ENCODE measurements at regions not wholly inside any gene's neighbourhood (a gene's known extent, or its start where the extent isn't known, plus 50 kb on each side); places are given as distances from the start of the nearest gene placed in this dataset.

DNA sequence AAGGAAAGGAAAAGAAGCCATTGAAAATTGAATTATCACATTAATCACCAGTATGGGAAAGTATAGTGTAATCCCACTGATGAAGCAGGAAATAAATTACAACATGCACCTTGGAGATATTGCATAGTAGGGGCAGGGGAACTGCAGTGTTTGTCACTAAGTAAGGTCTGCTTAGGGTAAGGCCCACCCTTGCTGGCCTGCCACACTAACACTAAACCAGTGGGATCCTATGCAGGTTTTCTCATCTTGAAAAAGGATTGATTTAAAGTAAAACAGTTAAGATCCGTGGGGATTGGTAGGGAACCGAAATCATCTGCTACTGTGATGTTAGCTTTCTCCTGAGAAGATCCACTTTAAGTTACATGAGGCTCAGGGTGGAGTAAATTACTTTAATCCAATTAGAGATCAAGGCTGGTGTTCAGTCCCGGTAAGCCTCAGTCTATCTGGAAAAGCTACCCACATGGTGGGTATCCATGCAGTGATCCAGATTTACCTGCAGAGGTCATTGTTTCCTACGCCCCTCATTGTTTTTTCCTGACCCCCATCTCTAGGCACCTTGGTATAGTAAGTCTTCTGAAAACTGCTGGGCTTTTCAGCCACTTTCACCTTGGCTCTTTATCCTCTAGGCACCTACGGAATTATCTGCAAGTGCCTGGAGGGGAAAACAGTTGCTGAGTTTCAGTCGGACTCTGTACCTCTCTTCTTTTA is 1014.9 kb upstream of the ATXN8OS start:
- H3K27ac Mint-ChIP-seq, result no peak overlapping the region
- no peak overlapping the region for H3K4me3 Mint-ChIP-seq
- no peak for DNase-seq
- H3K9me3 Mint-ChIP-seq, result peaks cover 23% of the 10 kb centered on the region
- H3K27me3 Mint-ChIP-seq (ENCODE audit: insufficient read depth), result no peaks in the 10 kb centered on the region
- no peaks in the 10 kb centered on the region for H3K4me1 Mint-ChIP-seq (ENCODE audit: low read depth)
- TF ChIP-seq, protein P1, sequence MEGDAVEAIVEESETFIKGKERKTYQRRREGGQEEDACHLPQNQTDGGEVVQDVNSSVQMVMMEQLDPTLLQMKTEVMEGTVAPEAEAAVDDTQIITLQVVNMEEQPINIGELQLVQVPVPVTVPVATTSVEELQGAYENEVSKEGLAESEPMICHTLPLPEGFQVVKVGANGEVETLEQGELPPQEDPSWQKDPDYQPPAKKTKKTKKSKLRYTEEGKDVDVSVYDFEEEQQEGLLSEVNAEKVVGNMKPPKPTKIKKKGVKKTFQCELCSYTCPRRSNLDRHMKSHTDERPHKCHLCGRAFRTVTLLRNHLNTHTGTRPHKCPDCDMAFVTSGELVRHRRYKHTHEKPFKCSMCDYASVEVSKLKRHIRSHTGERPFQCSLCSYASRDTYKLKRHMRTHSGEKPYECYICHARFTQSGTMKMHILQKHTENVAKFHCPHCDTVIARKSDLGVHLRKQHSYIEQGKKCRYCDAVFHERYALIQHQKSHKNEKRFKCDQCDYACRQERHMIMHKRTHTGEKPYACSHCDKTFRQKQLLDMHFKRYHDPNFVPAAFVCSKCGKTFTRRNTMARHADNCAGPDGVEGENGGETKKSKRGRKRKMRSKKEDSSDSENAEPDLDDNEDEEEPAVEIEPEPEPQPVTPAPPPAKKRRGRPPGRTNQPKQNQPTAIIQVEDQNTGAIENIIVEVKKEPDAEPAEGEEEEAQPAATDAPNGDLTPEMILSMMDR (IDR thresholded peaks at IDR 0.05), result no peak
- H3K36me3 Mint-ChIP-seq (ENCODE audit: low read depth), result no peaks in the 10 kb centered on the region; the same call in 1 of the 2 replicates

DNA sequence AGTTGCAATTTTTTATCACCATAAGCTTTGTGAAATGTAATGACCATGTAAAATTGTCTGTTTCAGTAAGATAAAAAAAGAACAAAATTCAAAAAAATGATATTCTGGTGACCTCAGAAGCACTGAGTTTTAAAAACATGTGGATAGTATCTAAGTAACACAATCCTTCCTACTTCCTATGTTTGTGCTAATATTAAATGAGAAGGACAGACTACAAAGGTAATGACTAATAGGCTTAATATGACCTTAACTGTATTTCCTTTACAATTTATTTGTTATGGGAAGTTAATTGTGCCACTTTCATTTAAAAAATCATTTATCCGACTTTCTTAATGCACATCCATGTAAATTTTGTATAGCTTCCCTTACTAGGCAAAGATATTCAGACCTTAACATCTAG is 1030.4 kb upstream of the ATXN8OS start:
- H3K27me3 Mint-ChIP-seq (ENCODE audit: insufficient read depth), result no peaks in the 10 kb centered on the region
- H3K4me3 Mint-ChIP-seq, result no peak overlapping the region
- no peaks in the 10 kb centered on the region for H3K36me3 Mint-ChIP-seq (ENCODE audit: low read depth)
- peaks cover 32% of the 10 kb centered on the region for H3K9me3 Mint-ChIP-seq
- H3K4me1 Mint-ChIP-seq (ENCODE audit: low read depth), result no peaks in the 10 kb centered on the region
- DNase-seq, result no peak
- H3K27ac Mint-ChIP-seq, result no peak overlapping the region
- TF ChIP-seq, protein P1 (IDR thresholded peaks at IDR 0.05), result no peak

DNA sequence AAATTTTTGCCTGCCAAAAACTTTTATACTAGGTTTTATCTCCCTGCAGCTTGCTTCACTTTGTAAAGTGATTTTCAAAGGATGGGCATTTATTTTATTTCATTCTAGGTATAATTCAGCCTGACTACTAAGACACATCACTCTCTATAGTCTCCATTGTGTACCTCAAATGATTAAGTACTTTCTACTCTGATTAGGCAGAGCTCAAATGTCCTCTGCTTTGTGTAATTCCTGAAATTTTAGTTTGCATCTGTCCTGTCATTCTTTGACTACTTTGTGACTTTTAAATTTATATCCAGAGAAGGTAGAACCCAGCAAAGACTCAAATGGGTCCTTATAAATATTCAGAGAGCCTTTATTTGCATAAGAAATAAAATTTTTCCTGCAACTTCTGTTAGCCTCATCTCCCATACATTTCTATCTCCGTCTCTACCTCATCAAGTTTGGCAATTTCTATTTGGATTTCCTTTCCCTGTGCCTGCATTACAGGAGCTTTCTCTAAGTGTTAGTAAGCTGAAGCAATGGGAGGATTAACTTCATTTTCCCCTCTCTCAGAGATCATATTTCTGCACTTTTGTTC is 1038.0 kb upstream of the ATXN8OS start:
- Mint-ChIP-seq H3K9me3 (peaks cover 20% of the 10 kb centered on the region), H3K27ac (no peak overlapping the region), H3K4me3 (no peak overlapping the region), H3K4me1 (ENCODE audit: low read depth) (no peaks in the 10 kb centered on the region), H3K27me3 (ENCODE audit: insufficient read depth) (no peaks in the 10 kb centered on the region), H3K36me3 (ENCODE audit: low read depth) (no peaks in the 10 kb centered on the region)
- TF ChIP-seq, protein P1 (IDR thresholded peaks at IDR 0.05), result no peak
- DNase-seq, result no peak

DNA sequence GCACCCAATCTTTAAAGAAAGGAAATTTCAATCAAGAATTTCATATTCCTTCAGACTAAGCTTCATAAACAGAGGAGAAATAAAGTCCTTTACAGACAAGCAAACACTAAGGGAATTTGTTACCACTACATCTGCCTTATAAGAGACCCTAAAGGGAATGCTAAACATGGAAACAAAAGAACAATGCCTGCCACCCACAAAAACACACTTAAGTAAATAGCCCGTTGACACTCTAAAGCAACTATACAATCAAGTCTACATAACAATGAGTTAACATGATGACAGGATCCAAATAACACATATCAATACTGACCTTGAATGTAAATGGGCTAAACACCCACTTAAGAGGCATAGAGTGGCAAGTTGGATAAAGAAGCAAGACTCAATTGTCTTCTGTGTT is 1056.9 kb upstream of the ATXN8OS start:
- TF ChIP-seq, protein P1 (IDR thresholded peaks at IDR 0.05), result no peak
- Mint-ChIP-seq H3K9me3 (peaks cover 48% of the 10 kb centered on the region), H3K27ac (no peak overlapping the region), H3K4me1 (ENCODE audit: low read depth) (no peaks in the 10 kb centered on the region), H3K36me3 (ENCODE audit: low read depth) (no peaks in the 10 kb centered on the region), H3K4me3 (no peak overlapping the region), H3K27me3 (ENCODE audit: insufficient read depth) (no peaks in the 10 kb centered on the region)
- DNase-seq, result no peak

DNA sequence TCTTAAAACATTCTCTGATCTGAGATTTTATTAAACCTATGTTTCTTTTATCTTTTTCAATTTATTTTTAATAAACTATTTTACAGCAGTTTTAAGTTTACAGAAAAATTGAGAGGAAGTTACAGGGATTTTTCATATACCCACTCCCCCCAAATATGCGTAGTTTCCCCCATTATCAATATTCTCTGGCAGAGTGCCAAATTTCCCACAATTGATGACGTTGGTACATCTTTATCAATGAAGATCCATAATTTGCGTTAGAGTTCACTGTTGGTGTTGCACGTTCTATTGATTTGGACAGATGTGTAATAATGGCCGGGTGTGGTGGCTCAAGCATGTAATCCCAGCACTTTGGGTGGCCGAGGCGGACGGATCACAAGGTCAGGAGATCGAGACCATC is 1063.0 kb upstream of the ATXN8OS start:
- H3K27me3 Mint-ChIP-seq (ENCODE audit: insufficient read depth), result no peaks in the 10 kb centered on the region
- no peak overlapping the region for H3K4me3 Mint-ChIP-seq
- no peak for DNase-seq
- peaks cover 46% of the 10 kb centered on the region for H3K9me3 Mint-ChIP-seq
- no peak overlapping the region for H3K27ac Mint-ChIP-seq
- H3K4me1 Mint-ChIP-seq (ENCODE audit: low read depth), result no peaks in the 10 kb centered on the region
- TF ChIP-seq, protein P1 (IDR thresholded peaks at IDR 0.05), result no peak
- peaks cover 5% of the 10 kb centered on the region; the same call in 1 of the 2 replicates for H3K36me3 Mint-ChIP-seq (ENCODE audit: low read depth)
